Stimulated activated naive B cell treated with anti-CD40 and anti-IgM and Interleukin-4, amounts not matched to agents 10 μg/mL and 1 μg/mL and 100 μg/mL, for 72 hours (primary cell): ENCODE measurements at regions not wholly inside any gene's neighbourhood (a gene's known extent, or its start where the extent isn't known, plus 50 kb on each side); places are given as distances from the start of the nearest gene placed in this dataset.
"Not testable (repeated sequence)": the region's sequence is repeated elsewhere in the genome, so short reads cannot be mapped to it uniquely, and the experiment has no call there.

Experiments used
- ATAC-seq, 2 donors: fragments of 150-1000 bp; cut with Tn5 transposase; replicated peaks; 2 replicates each; pipeline ENCODE4 v1.10.0; 2021; ENCODE audit warnings: moderate library complexity in 1 of 2
- DNase-seq: peaks from one replicate; pipeline ENCODE4 v3.0.0; 2021
- H3K27ac Mint-ChIP-seq: one replicate; pipeline ENCODE4 v1.8.0; 2022; ENCODE audit warnings: mild to moderate bottlenecking, mixed read lengths
- H3K27me3 Mint-ChIP-seq, 2 donors: one replicate each; pipeline ENCODE4 v1.8.0; 2022; ENCODE audit warnings: mixed read lengths in 2 of 2
- H3K36me3 Mint-ChIP-seq, 2 donors: one replicate each; pipeline ENCODE4 v1.8.0; 2022; ENCODE audit warnings: mixed read lengths in 2 of 2, mild to moderate bottlenecking in 1 of 2
- H3K4me1 Mint-ChIP-seq, 2 donors: one replicate each; pipeline ENCODE4 v1.8.0; 2022; ENCODE audit warnings: mixed read lengths in 2 of 2, mild to moderate bottlenecking in 1 of 2
- H3K4me3 Mint-ChIP-seq, 2 donors: one replicate each; pipeline ENCODE4 v1.8.0; 2022; ENCODE audit warnings: mild to moderate bottlenecking in 2 of 2, mixed read lengths in 2 of 2, moderate library complexity in 1 of 2
- H3K9me3 Mint-ChIP-seq, 2 donors: one replicate each; pipeline ENCODE4 v1.8.0; 2022; ENCODE audit warnings: mixed read lengths in 2 of 2, mild to moderate bottlenecking in 1 of 2

GRCh38 chr4:82267506-82267905 is 106.3 kb downstream of the HNRNPD start:
- no peak for ATAC-seq
- DNase-seq: no peak
- Mint-ChIP-seq H3K4me3 (no peak overlapping the region), H3K36me3 (no peaks in the 10 kb centered on the region), H3K9me3 (no peaks in the 10 kb centered on the region), H3K4me1 (peaks cover 24 to 27% of the 10 kb centered on the region in 2 donors), H3K27ac (no peak overlapping the region), H3K27me3 (no peaks in the 10 kb centered on the region)

DNA sequence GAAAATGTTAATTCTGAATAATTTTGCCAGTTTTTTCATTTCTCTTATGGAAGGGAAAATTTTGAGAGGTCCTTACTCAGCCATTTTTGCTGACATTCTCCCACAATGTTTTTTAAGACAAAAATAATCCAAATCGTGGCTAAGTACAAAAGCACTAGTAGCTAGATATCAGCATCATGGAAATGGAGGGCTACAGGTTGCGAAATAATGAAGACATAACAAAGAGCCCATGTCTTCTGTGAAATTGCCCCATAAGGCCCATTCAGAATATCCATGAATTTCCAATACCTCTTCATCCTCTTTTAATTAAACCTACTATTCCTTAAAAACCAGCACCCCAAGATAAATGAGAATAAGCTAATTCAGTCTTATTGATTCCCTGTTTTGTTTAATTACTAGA is 107.4 kb downstream of the HNRNPD start:
- DNase-seq (no peak), ATAC-seq (no peak)
- Mint-ChIP-seq H3K27me3 (no peaks in the 10 kb centered on the region), H3K9me3 (no peaks in the 10 kb centered on the region), H3K27ac (no peak overlapping the region), H3K36me3 (no peaks in the 10 kb centered on the region), H3K4me1 (peaks cover 15 to 18% of the 10 kb centered on the region in 2 donors), H3K4me3 (no peak overlapping the region)

- Mint-ChIP-seq H3K27ac (peak overlapping the region; percentile 60), H3K4me1 (peaks cover 25 to 32% of the 10 kb centered on the region in 2 donors), H3K9me3 (peaks cover 0 to 4% of the 10 kb centered on the region in 2 donors), H3K36me3 (no peaks in the 10 kb centered on the region), H3K4me3 (peak overlapping the region in 1 of 2 donors; percentile 43), H3K27me3 (no peaks in the 10 kb centered on the region)
- ATAC-seq (peak; percentile 68 to 78), DNase-seq (no peak)
Measured at GRCh38 chr4:82261084-82261483, 112.7 kb downstream of the HNRNPD start.

GRCh38 chr4:82260632-82261031 is 113.2 kb downstream of the HNRNPD start:
- Mint-ChIP-seq H3K4me3 (peak overlapping the region in 1 of 2 donors; percentile 43), H3K27ac (no peak overlapping the region), H3K27me3 (no peaks in the 10 kb centered on the region), H3K9me3 (peaks cover 0 to 4% of the 10 kb centered on the region in 2 donors), H3K36me3 (no peaks in the 10 kb centered on the region), H3K4me1 (peaks cover 29 to 37% of the 10 kb centered on the region in 2 donors)
- DNase-seq (no peak), ATAC-seq (peak; percentile 46 to 62)

DNA sequence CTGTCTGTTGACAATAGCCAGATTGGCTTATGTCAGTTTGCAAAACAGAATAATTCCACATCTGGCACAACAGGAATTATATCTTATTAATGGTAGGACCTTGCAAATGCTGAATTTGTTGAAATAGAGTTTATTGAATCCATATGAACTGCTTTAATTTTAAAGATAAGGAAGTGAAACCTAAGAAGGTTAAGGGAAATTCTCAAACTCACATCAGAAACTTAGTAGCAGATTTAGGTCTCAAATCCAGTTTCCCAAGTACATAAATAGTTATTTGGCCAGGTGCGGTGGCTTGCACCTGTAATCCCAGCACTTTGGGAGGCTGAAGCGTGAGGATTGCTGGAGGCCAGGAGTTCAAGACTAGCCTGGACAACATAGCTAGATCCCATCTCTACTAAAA is 117.1 kb downstream of the HNRNPD start:
- DNase-seq: no peak
- Mint-ChIP-seq H3K9me3 (peaks cover 0 to 4% of the 10 kb centered on the region in 2 donors), H3K36me3 (no peaks in the 10 kb centered on the region), H3K4me3 (no peak overlapping the region), H3K27ac (no peak overlapping the region), H3K4me1 (peaks cover 21 to 37% of the 10 kb centered on the region in 2 donors), H3K27me3 (no peaks in the 10 kb centered on the region)
- ATAC-seq: peak; percentile 63 to 66

GRCh38 chr4:82255657-82256056 is 118.1 kb downstream of the HNRNPD start:
- Mint-ChIP-seq H3K4me3 (no peak overlapping the region), H3K27me3 (no peaks in the 10 kb centered on the region), H3K27ac (no peak overlapping the region), H3K36me3 (no peaks in the 10 kb centered on the region), H3K4me1 (peaks cover 15 to 30% of the 10 kb centered on the region in 2 donors), H3K9me3 (peaks cover 1 to 4% of the 10 kb centered on the region in 2 donors)
- ATAC-seq: no peak
- DNase-seq: no peak

DNA sequence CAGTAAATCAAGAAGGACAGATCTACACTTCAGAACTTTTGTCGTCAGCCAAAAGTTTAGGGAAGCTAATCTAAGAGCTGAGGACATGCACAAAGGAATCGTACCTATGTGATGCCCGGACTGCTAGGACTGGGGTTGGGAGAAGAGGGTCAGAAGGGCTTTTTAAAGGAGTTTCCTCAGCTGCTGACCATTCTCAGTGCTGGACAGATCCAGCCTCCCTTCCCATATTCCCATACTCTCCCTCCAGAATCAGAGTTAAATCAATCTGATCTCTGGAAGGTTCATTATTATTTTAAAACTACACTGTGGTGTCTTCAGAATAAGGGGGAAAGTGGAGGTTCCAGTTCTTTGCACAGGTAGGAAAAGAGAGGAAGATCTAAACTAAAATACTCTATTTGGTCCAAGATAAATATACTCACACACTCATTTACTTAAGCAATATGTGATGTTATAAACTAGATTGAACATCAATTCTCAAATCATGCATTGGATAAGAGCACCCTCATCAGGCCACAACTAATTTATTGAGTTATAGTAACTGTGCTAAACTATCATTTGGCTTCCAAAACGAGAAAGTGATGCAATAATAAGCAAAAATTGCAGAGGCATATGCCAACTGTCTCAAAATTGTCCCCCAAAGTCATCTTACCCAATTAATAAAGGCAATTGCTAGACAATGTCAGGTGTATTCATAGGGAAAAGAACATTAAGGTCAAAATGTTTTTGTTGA is 124.7 kb downstream of the HNRNPD start:
- DNase-seq (no peak), ATAC-seq (no peak)
- H3K27ac Mint-ChIP-seq: no peak overlapping the region
- H3K9me3 Mint-ChIP-seq: peaks cover 1 to 4% of the 10 kb centered on the region in 2 donors
- H3K36me3 Mint-ChIP-seq: no peaks in the 10 kb centered on the region
- no peaks in the 10 kb centered on the region for H3K27me3 Mint-ChIP-seq
- H3K4me1 Mint-ChIP-seq: no peaks in the 10 kb centered on the region
- H3K4me3 Mint-ChIP-seq: no peak overlapping the region

GRCh38 chr4:82247629-82248028 is 126.2 kb downstream of the HNRNPD start:
- no peak for ATAC-seq
- Mint-ChIP-seq H3K27ac (no peak overlapping the region), H3K9me3 (peaks cover 1 to 4% of the 10 kb centered on the region in 2 donors)

DNA sequence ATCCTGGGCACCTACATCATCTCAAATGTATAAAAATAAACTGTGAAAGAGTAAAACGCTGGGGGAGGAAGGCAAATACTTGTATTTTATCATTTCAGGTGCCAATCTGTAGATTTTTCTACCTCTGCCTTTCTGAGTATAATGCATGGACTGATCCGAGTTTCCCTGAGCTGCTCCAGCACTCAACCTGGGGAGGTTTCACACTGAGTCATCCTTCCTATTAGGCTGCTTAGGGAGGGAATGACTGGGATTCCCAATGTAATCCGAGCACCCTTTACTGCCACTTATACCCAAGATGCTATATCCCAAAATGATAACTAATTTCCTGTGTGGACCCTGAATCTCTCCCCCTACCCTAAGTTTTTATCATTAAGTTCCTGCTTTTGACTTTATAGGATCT is 126.6 kb downstream of the HNRNPD start:
- ATAC-seq: no peak

More at GRCh38 chr4:82247629-82248028, 126.2 kb downstream of the HNRNPD start:
- Mint-ChIP-seq H3K27me3 (no peaks in the 10 kb centered on the region), H3K36me3 (no peaks in the 10 kb centered on the region), H3K4me3 (no peak overlapping the region), H3K4me1 (no peaks in the 10 kb centered on the region)
- DNase-seq: no peak

GRCh38 chr4:82241534-82241933 is 132.3 kb downstream of the HNRNPD start:
- Mint-ChIP-seq H3K4me3 (no peak overlapping the region), H3K27ac (no peak overlapping the region), H3K4me1 (no peaks in the 10 kb centered on the region), H3K36me3 (peaks cover 1 to 2% of the 10 kb centered on the region in 2 donors), H3K9me3 (peaks cover under 1 to 2% of the 10 kb centered on the region in 2 donors), H3K27me3 (peaks cover 0 to 1% of the 10 kb centered on the region in 2 donors)
- DNase-seq (no peak), ATAC-seq (no peak)

More for the DNA sequence above, 126.6 kb downstream of the HNRNPD start:
- Mint-ChIP-seq H3K27ac (peak overlapping the region; percentile 9), H3K27me3 (no peaks in the 10 kb centered on the region), H3K36me3 (no peaks in the 10 kb centered on the region), H3K4me3 (no peak overlapping the region), H3K4me1 (no peaks in the 10 kb centered on the region), H3K9me3 (peaks cover 1 to 4% of the 10 kb centered on the region in 2 donors)
- DNase-seq: no peak

- peaks cover 3 to 4% of the 10 kb centered on the region in 2 donors for H3K36me3 Mint-ChIP-seq
- no peak overlapping the region for H3K27ac Mint-ChIP-seq
- peaks cover 0 to 4% of the 10 kb centered on the region in 2 donors for H3K27me3 Mint-ChIP-seq
- no peaks in the 10 kb centered on the region for H3K4me1 Mint-ChIP-seq
- DNase-seq (no peak), ATAC-seq (no peak)
- H3K9me3 Mint-ChIP-seq: peaks cover 2 to 4% of the 10 kb centered on the region in 2 donors
- no peak overlapping the region for H3K4me3 Mint-ChIP-seq
Measured at GRCh38 chr4:82240410-82240809, 133.4 kb downstream of the HNRNPD start.

- H3K4me1 Mint-ChIP-seq, H3K36me3 Mint-ChIP-seq, H3K9me3 Mint-ChIP-seq, DNase-seq, H3K27me3 Mint-ChIP-seq, H3K27ac Mint-ChIP-seq, ATAC-seq, H3K4me3 Mint-ChIP-seq: not testable (repeated sequence)
Measured at GRCh38 chr4:82237142-82237541, 136.6 kb downstream of the HNRNPD start.

- no peak for ATAC-seq
- H3K4me3 Mint-ChIP-seq: no peak overlapping the region
- no peak overlapping the region for H3K27ac Mint-ChIP-seq
Measured at GRCh38 chr4:82235346-82235745, 138.4 kb downstream of the HNRNPD start.

GRCh38 chr4:82232891-82233290 is 140.9 kb downstream of the HNRNPD start:
- Mint-ChIP-seq H3K4me3 (no peak overlapping the region), H3K36me3 (peaks cover 3 to 4% of the 10 kb centered on the region in 2 donors), H3K27me3 (peaks cover 6 to 8% of the 10 kb centered on the region in 2 donors), H3K9me3 (peaks cover 2 to 4% of the 10 kb centered on the region in 2 donors), H3K4me1 (no peaks in the 10 kb centered on the region), H3K27ac (no peak overlapping the region)
- ATAC-seq (peak in 1 of 2 donors; percentile 36), DNase-seq (no peak)

More at GRCh38 chr4:82235346-82235745, 138.4 kb downstream of the HNRNPD start:
- peaks cover 6 to 8% of the 10 kb centered on the region in 2 donors for H3K27me3 Mint-ChIP-seq
- DNase-seq: no peak
- no peaks in the 10 kb centered on the region for H3K4me1 Mint-ChIP-seq
- H3K36me3 Mint-ChIP-seq: peaks cover 3 to 4% of the 10 kb centered on the region in 2 donors
- H3K9me3 Mint-ChIP-seq: peaks cover 2 to 4% of the 10 kb centered on the region in 2 donors

DNA sequence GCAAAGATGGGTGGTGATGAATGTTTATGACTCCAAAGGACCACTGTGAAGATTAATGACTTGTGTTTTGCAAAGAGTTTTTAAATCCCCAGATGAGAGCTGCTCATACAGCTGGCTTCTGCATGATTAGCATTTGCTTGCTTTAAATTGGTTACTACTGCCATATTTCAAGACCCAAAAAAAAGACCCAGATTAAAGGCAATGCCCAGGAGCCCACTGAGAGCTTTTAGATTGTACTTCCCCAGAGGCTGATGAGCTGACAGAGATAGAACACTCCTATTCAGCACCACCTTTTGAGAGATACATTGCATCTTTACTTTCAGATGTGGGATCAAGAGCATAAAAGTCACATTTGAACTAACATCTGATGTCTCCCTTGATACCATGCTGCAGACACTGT is 142.0 kb downstream of the HNRNPD start:
- H3K4me3 Mint-ChIP-seq: no peak overlapping the region
- no peak for ATAC-seq
- peaks cover 2 to 4% of the 10 kb centered on the region in 2 donors for H3K9me3 Mint-ChIP-seq
- H3K27ac Mint-ChIP-seq: no peak overlapping the region
- peaks cover 3 to 4% of the 10 kb centered on the region in 2 donors for H3K36me3 Mint-ChIP-seq
- DNase-seq: no peak
- no peaks in the 10 kb centered on the region for H3K4me1 Mint-ChIP-seq
- peaks cover 6 to 8% of the 10 kb centered on the region in 2 donors for H3K27me3 Mint-ChIP-seq
